Thoracic aorta (tissue), 2 donors: ENCODE measurements at regions not wholly inside any gene's neighbourhood (a gene's known extent, or its start where the extent isn't known, plus 50 kb on each side); places are given as distances from the start of the nearest gene placed in this dataset.

Experiments used
- ATAC-seq: fragments of 150-250 bp; one replicate; pipeline ENCODE4 v1.8.0; 2017; ENCODE audit warnings: low read depth; ENCODE audit not compliant: insufficient number of reproducible peaks, low FRiP score
- DNase-seq: peaks from one replicate; pipeline ENCODE4 v3.0.0-alpha.2; 2020; ENCODE audit warnings: low spot score
- H3K27ac ChIP-seq, 2 donors: fragments of 200-600 bp; sonication (generic); 1 replicate in 1 of 2; 2 replicates in 1 of 2; pipeline ENCODE4 v1.5.1; 2016; ENCODE audit warnings: mild to moderate bottlenecking in 2 of 2, moderate library complexity in 2 of 2
- H3K27me3 ChIP-seq: fragments of 200-600 bp; sonication (generic); replicated peaks from 2 replicates; pipeline ENCODE4 v1.6.0; 2016; ENCODE audit warnings: mild to moderate bottlenecking; ENCODE audit not compliant: insufficient read depth
- H3K36me3 ChIP-seq: fragments of 200-600 bp; sonication (generic); one replicate; pipeline ENCODE4 v1.5.1; 2016
- H3K4me1 ChIP-seq, 2 donors: fragments of 200-600 bp; sonication (generic); 1 replicate in 1 of 2; 2 replicates in 1 of 2; pipeline versions ENCODE4 v1.5.1 to v1.6.0; 2016; ENCODE audit warnings: low read depth in 2 of 2, mild to moderate bottlenecking in 1 of 2; ENCODE audit not compliant: control insufficient read depth in 1 of 2
- H3K4me3 ChIP-seq: fragments of 200-600 bp; sonication (generic); 2 replicates; pipeline ENCODE4 v1.5.1; 2016; ENCODE audit warnings: mild to moderate bottlenecking
- H3K9me3 ChIP-seq: fragments of 200-600 bp; sonication (generic); 2 replicates; pipeline ENCODE4 v1.5.1; 2016
- CTCF ChIP-seq: fragments of 200-600 bp; sonication (generic); IDR thresholded peaks from one replicate; pipeline ENCODE4 v1.5.1; 2019; ENCODE audit warnings: antibody characterized with exemption

DNA sequence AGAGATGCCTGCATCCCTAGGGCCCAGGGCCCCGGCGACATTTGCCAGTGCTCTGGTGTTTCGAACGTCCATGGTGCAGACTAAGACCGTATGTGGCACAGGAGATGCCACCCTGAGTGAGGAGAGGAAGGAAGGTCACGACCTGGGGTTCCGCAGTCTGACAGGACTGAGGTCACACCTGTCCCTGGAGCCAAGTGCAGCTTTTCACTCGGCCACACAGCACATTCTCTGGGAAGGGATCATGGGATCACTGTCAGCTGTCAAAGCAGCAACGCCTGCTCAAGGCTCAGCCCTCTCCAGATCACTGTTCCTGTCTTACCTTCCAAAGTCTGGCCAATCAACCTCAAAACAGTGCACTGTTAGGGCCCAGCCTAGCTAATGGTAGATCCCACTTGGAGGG is 243.6 kb downstream of the SIPA1L2 start:
- Histone ChIP-seq H3K9me3 (no peaks in the 10 kb centered on the region), H3K27ac (no peak overlapping the region), H3K4me1 (no peaks in the 10 kb centered on the region), H3K4me3 (no peak overlapping the region), H3K36me3 (no peaks in the 10 kb centered on the region), H3K27me3 (no peaks in the 10 kb centered on the region)
- ATAC-seq (no peak), DNase-seq (no peak)
- no peak for TF ChIP-seq CTCF

- no peaks in the 10 kb centered on the region for H3K4me1 ChIP-seq
- no peak for TF ChIP-seq CTCF
Observed at GRCh38 chr1:232385221-232385620, 244.7 kb downstream of the SIPA1L2 start.

DNA sequence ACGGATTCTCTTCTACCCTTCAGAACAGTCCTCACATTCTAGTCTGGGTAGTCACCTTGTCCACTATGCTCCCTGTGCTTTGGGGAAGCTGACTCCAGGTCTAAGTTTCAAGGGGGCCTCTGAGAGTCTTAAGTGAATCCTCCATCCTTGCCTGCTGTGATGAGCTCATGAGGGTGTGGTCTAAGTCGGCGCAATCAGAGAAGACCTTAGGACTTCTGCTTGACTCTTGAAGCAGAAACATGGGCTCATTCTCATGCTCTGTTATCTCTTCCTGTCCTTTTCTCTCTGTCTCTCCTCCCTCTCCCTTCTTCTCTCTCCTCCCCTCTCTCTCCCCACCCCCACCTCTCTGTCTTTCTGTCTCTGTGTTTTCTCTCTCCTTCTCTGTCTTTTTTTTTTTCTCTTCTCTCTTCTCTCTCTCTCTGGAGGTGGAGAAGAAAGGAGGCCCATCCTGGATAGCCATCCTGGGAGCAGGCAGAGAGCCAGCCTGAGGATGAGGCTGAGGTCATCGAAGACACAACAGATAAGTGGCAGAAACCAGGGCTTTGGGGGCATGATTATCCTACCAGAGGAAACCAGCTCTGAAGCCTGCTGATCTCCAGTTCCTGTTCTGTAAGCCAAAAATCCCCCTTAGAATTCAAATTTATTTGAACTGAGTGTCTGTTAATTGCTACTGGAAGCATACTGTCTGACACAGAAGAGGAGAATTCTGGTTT is 245.6 kb downstream of the SIPA1L2 start:
- no peak for ATAC-seq
- TF ChIP-seq CTCF = no peak
- Histone ChIP-seq H3K4me1 (no peaks in the 10 kb centered on the region), H3K36me3 (no peaks in the 10 kb centered on the region), H3K4me3 (no peak overlapping the region), H3K9me3 (no peaks in the 10 kb centered on the region), H3K27ac (no peak overlapping the region), H3K27me3 (no peaks in the 10 kb centered on the region)
- no peak for DNase-seq

More at GRCh38 chr1:232385221-232385620, 244.7 kb downstream of the SIPA1L2 start:
- no peaks in the 10 kb centered on the region for H3K9me3 ChIP-seq
- no peaks in the 10 kb centered on the region for H3K27me3 ChIP-seq
- no peak overlapping the region for H3K27ac ChIP-seq
- no peak overlapping the region for H3K4me3 ChIP-seq
- ATAC-seq (no peak), DNase-seq (no peak)
- no peaks in the 10 kb centered on the region for H3K36me3 ChIP-seq

- H3K36me3 ChIP-seq = no peaks in the 10 kb centered on the region
- no peak overlapping the region for H3K4me3 ChIP-seq
- ATAC-seq = no peak
- no peak for DNase-seq
- no peak overlapping the region for H3K27ac ChIP-seq
- H3K4me1 ChIP-seq = no peaks in the 10 kb centered on the region
- no peaks in the 10 kb centered on the region for H3K9me3 ChIP-seq
- H3K27me3 ChIP-seq = no peaks in the 10 kb centered on the region
- TF ChIP-seq CTCF = no peak
Observed at GRCh38 chr1:232383455-232384123, 246.3 kb downstream of the SIPA1L2 start.

GRCh38 chr1:232382671-232383070 is 247.3 kb downstream of the SIPA1L2 start:
- Histone ChIP-seq H3K4me3 (no peak overlapping the region), H3K27me3 (no peaks in the 10 kb centered on the region), H3K27ac (no peak overlapping the region), H3K9me3 (no peaks in the 10 kb centered on the region), H3K36me3 (no peaks in the 10 kb centered on the region), H3K4me1 (no peaks in the 10 kb centered on the region)
- TF ChIP-seq CTCF = no peak
- DNase-seq (no peak), ATAC-seq (no peak)
